Parathyroid adenoma (tissue), 2 donors: ENCODE measurements at regions not wholly inside any gene's neighbourhood (a gene's known extent, or its start where the extent isn't known, plus 50 kb on each side); places are given as distances from the start of the nearest gene placed in this dataset.

Experiments used
- H2AFZ ChIP-seq: fragments of 300-600 bp; sonication (generic); one replicate; pipeline ENCODE4 v1.7.0; 2017; ENCODE audit warnings: antibody characterized with exemption, mild to moderate bottlenecking
- H3K27ac ChIP-seq: fragments of 300-600 bp; sonication (generic); one replicate; pipeline ENCODE4 v1.7.0; 2017
- H3K27me3 ChIP-seq: fragments of 300-600 bp; sonication (generic); one replicate; pipeline ENCODE4 v1.7.0; 2017; ENCODE audit warnings: low read length; ENCODE audit not compliant: control insufficient read depth, insufficient read depth
- H3K36me3 ChIP-seq: fragments of 300-600 bp; sonication (generic); one replicate; pipeline ENCODE4 v1.7.0; 2017; ENCODE audit warnings: low read length; ENCODE audit not compliant: control insufficient read depth, insufficient read depth
- H3K4me1 ChIP-seq: fragments of 300-600 bp; sonication (generic); one replicate; pipeline ENCODE4 v1.7.0; 2017; ENCODE audit warnings: control low read depth
- H3K4me2 ChIP-seq: fragments of 300-600 bp; sonication (generic); one replicate; pipeline ENCODE4 v1.7.0; 2017; ENCODE audit warnings: low read length
- H3K4me3 ChIP-seq: fragments of 300-600 bp; sonication (generic); one replicate; pipeline ENCODE4 v1.7.0; 2017; ENCODE audit warnings: low read depth, low read length
- H3K79me2 ChIP-seq: fragments of 300-600 bp; sonication (generic); one replicate; pipeline ENCODE4 v1.7.0; 2017; ENCODE audit warnings: control low read depth
- H3K9ac ChIP-seq: fragments of 300-600 bp; sonication (generic); one replicate; pipeline ENCODE4 v1.7.0; 2017; ENCODE audit warnings: mild to moderate bottlenecking
- H3K9me3 ChIP-seq: fragments of 300-600 bp; sonication (generic); one replicate; pipeline ENCODE4 v1.7.0; 2017; ENCODE audit warnings: low read length; ENCODE audit not compliant: control insufficient read depth
- TF ChIP-seq, protein P1 (sequence below): fragments of 300-600 bp; sonication (generic); IDR thresholded peaks from one replicate; pipeline ENCODE4 v1.7.0; 2017; ENCODE audit warnings: antibody characterized with exemption, mild to moderate bottlenecking
- donor health status: primary hyperparathyroidism.

- Histone ChIP-seq H3K9me3 (no peaks in the 10 kb centered on the region), H3K4me1 (no peaks in the 10 kb centered on the region), H3K79me2 (no peaks in the 10 kb centered on the region), H3K36me3 (no peaks in the 10 kb centered on the region), H3K27me3 (no peaks in the 10 kb centered on the region), H3K4me3 (no peak overlapping the region), H3K4me2 (no peak overlapping the region), H3K27ac (no peak overlapping the region), H3K9ac (no peak overlapping the region), H2AFZ (no peak overlapping the region)
- TF ChIP-seq, protein P1, sequence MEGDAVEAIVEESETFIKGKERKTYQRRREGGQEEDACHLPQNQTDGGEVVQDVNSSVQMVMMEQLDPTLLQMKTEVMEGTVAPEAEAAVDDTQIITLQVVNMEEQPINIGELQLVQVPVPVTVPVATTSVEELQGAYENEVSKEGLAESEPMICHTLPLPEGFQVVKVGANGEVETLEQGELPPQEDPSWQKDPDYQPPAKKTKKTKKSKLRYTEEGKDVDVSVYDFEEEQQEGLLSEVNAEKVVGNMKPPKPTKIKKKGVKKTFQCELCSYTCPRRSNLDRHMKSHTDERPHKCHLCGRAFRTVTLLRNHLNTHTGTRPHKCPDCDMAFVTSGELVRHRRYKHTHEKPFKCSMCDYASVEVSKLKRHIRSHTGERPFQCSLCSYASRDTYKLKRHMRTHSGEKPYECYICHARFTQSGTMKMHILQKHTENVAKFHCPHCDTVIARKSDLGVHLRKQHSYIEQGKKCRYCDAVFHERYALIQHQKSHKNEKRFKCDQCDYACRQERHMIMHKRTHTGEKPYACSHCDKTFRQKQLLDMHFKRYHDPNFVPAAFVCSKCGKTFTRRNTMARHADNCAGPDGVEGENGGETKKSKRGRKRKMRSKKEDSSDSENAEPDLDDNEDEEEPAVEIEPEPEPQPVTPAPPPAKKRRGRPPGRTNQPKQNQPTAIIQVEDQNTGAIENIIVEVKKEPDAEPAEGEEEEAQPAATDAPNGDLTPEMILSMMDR = no peak
Observed at GRCh38 chr5:113804943-113805342, 291.4 kb downstream of the YTHDC2 start.

DNA sequence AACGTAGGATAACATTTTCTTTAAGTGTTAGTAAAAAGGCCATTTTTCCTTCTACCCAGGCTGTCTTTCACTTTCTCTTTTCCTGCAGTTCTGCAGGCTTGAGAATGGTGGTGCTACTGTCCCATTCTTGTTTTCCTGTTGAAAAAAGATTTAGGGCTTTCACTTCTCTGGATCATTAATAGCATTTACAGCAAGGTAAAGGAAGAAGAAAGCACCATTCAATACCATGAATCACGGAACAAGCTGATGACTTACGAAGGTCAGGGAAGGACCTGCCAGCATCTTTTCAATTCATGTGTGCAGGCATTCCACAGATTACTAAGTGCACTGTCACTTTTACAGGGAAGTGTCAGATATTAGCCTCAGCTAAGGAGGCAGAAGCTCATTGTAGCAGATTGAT lies 292.8 kb downstream of the YTHDC2 start:
- H3K79me2 ChIP-seq = no peaks in the 10 kb centered on the region
- H3K27ac ChIP-seq = no peak overlapping the region

DNA sequence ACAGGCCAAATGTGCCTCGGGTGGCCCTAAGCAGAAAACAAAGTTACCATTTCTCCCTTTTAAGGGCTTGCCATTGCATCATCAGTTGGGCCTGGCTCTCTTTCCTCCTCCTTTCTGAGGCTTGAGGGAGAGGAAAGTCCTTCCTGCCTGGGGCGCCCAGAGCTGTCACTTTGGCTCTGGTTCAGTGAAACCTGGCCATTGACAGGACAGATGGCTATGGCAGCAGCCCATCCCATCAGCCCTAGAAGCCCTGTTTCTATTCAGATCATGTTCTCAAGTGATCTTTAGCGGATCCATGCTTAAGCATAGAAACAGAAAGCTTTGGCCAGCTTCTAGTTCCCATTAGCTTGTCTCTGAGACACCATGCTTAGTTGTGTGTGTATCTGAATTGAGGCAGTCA lies 293.4 kb downstream of the YTHDC2 start:
- Histone ChIP-seq H3K9me3 (no peaks in the 10 kb centered on the region), H3K79me2 (no peaks in the 10 kb centered on the region), H3K9ac (no peak overlapping the region), H3K27me3 (no peaks in the 10 kb centered on the region), H3K4me3 (no peak overlapping the region), H3K4me1 (no peaks in the 10 kb centered on the region), H3K36me3 (no peaks in the 10 kb centered on the region), H3K4me2 (no peak overlapping the region), H2AFZ (peak overlapping the region; percentile 63), H3K27ac (no peak overlapping the region)
- TF ChIP-seq, protein P1 = no peak

More for the DNA sequence above, 292.8 kb downstream of the YTHDC2 start:
- Histone ChIP-seq H3K9ac (no peak overlapping the region), H3K9me3 (no peaks in the 10 kb centered on the region), H3K4me1 (no peaks in the 10 kb centered on the region), H3K27me3 (no peaks in the 10 kb centered on the region), H3K36me3 (no peaks in the 10 kb centered on the region), H3K4me3 (no peak overlapping the region), H3K4me2 (peak overlapping the region; percentile 18), H2AFZ (peak overlapping the region; percentile 56)
- TF ChIP-seq, protein P1 = peak; percentile 11

GRCh38 chr5:113807427-113807991 lies 294.0 kb downstream of the YTHDC2 start:
- H3K4me3 ChIP-seq = no peak overlapping the region
- TF ChIP-seq, protein P1 = no peak

DNA sequence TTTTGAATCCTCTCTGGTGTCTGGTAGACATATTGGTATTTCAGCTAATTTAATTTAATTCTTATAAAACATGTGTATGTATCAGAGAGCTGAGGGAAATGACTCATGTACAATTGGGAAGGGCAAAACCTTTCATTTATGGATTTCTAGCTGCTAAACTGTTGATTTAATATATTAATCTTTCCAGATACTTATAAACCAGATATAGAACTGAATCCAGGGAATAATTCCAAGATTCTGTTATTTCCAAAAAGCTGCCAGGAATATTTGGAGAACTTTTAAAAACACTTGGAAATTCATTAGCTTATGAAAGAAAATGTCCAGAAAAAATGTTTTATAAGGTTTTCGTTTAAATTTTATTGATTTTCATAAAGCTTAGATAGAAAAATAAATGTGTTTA lies 295.5 kb downstream of the YTHDC2 start:
- Histone ChIP-seq H3K27me3 (no peaks in the 10 kb centered on the region), H3K4me2 (no peak overlapping the region), H3K36me3 (no peaks in the 10 kb centered on the region), H3K9ac (no peak overlapping the region), H3K9me3 (no peaks in the 10 kb centered on the region), H3K4me1 (no peaks in the 10 kb centered on the region), H3K79me2 (no peaks in the 10 kb centered on the region), H3K27ac (no peak overlapping the region), H2AFZ (no peak overlapping the region), H3K4me3 (no peak overlapping the region)
- TF ChIP-seq, protein P1 = no peak

More at GRCh38 chr5:113807427-113807991, 294.0 kb downstream of the YTHDC2 start:
- Histone ChIP-seq H3K4me1 (no peaks in the 10 kb centered on the region), H2AFZ (peak overlapping the region; percentile 63), H3K27me3 (no peaks in the 10 kb centered on the region), H3K36me3 (no peaks in the 10 kb centered on the region), H3K27ac (no peak overlapping the region), H3K79me2 (no peaks in the 10 kb centered on the region), H3K9me3 (no peaks in the 10 kb centered on the region), H3K4me2 (no peak overlapping the region), H3K9ac (no peak overlapping the region)
